22Rv1 (cell line): ENCODE measurements at regions not wholly inside any gene's neighbourhood (a gene's known extent, or its start where the extent isn't known, plus 50 kb on each side); places are given as distances from the start of the nearest gene placed in this dataset.

Experiments
- CTCF ChIP-seq: fragments of 450-650 bp; IDR thresholded peaks from 2 replicates; pipeline ENCODE4 v1.5.1; 2017; ENCODE audit warnings: mild to moderate bottlenecking
- ZFX ChIP-seq: fragments of 450-650 bp; IDR thresholded peaks from 2 replicates; pipeline ENCODE4 v1.6.1; 2017; ENCODE audit warnings: antibody characterized with exemption, borderline replicate concordance

GRCh38 chr15:93196135-93196670 lies 107.2 kb upstream of the RGMA start:
- TF ChIP-seq CTCF: no peak
- TF ChIP-seq ZFX: no peak
